ENCODE measurements at regions not wholly inside any gene's neighbourhood (a gene's known extent, or its start where the extent isn't known, plus 50 kb on each side); places are given as distances from the start of the nearest gene placed in this dataset.

DNA sequence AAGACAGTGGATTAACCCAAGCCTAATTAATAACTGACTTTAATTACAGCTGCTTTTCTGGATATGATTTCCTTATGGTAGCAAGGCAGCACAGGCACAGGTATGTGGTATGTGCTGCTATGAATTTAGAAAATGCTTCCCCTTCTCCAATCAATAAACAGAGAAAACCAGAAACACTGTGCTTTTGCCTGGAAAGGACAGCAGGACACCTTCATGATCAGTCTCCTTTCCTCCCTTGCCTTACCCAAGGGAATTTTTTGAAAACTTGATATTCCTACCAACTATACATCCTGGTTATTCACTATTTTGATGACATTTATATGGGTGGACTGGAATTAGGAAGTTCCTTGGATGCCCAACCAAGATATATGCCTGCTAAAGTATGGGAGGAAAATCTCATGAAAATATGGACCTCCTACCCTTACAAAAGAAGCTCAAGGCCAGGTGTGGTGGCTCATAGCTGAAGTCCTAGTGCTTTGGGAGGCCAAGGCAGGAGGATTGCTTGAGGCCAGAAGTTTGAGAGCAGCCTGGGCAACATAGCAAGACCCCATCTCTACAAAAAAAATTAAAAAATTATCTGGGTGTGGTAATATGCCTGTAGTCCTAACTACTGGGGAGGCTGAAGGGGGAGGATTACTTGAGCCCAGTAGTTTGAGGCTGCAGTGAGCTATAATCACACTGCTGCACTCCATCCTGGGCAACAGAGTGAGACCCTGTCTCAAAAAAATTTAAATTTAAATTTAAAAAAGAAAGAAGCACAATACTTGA, 106.3 kb upstream of the WAC start:
- Histone ChIP-seq H3K4me3 (no peak overlapping the region), H3K4me2 (no peak overlapping the region), H4K20me1 (ENCODE audit: insufficient read depth, poor library complexity, severe bottlenecking) (no peaks in the 10 kb centered on the region)

DNA sequence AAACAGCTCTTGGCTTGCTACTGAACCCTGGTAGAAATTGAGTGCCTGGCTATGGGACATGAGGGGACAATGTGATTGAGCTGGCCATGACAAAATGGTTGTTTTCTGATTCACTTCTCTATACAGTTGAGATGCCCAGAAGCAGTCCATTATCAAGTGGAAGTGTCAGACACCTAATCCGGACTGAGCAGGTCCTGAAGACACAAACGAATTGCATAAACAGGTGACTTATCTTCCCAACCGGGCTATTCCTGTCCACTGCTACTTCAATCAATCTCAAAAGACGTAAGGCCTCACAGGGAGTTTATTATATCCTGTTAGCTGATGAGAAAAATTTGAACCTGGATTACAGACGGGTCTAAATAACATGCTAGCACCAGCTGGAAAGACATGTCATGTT, 105.5 kb upstream of the WAC start:
- TF ChIP-seq, protein P1, sequence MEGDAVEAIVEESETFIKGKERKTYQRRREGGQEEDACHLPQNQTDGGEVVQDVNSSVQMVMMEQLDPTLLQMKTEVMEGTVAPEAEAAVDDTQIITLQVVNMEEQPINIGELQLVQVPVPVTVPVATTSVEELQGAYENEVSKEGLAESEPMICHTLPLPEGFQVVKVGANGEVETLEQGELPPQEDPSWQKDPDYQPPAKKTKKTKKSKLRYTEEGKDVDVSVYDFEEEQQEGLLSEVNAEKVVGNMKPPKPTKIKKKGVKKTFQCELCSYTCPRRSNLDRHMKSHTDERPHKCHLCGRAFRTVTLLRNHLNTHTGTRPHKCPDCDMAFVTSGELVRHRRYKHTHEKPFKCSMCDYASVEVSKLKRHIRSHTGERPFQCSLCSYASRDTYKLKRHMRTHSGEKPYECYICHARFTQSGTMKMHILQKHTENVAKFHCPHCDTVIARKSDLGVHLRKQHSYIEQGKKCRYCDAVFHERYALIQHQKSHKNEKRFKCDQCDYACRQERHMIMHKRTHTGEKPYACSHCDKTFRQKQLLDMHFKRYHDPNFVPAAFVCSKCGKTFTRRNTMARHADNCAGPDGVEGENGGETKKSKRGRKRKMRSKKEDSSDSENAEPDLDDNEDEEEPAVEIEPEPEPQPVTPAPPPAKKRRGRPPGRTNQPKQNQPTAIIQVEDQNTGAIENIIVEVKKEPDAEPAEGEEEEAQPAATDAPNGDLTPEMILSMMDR (IDR thresholded peaks at IDR 0.05; ENCODE audit: poor library complexity), result no peak
- TF ChIP-seq EZH2phosphoT487 (IDR thresholded peaks at IDR 0.05; ENCODE audit: low read depth, severe bottlenecking, unreplicated experiment) (no peak), EZH2 (IDR thresholded peaks at IDR 0.05; ENCODE audit: borderline replicate concordance) (no peak)

More for the DNA sequence above, 106.3 kb upstream of the WAC start:
- no peaks in the 10 kb centered on the region for H3K4me1 ChIP-seq (ENCODE audit: insufficient read depth)
- H3K27me3 ChIP-seq, result no peaks in the 10 kb centered on the region
- H3K36me3 ChIP-seq (replicated peaks; ENCODE audit: insufficient read depth, low read depth), result no peaks in the 10 kb centered on the region
- no peaks in the 10 kb centered on the region for H3K9me2 ChIP-seq (replicated peaks; ENCODE audit: insufficient read depth)
- TF ChIP-seq, protein P1 (IDR thresholded peaks at IDR 0.05; ENCODE audit: poor library complexity), result no peak
- TF ChIP-seq EZH2phosphoT487 (IDR thresholded peaks at IDR 0.05; ENCODE audit: low read depth, severe bottlenecking, unreplicated experiment), result no peak
- no peak for TF ChIP-seq EZH2 (IDR thresholded peaks at IDR 0.05; ENCODE audit: borderline replicate concordance)
- H3K27ac ChIP-seq, result no peak overlapping the region
- no peaks in the 10 kb centered on the region for H3K79me2 ChIP-seq
- no peak overlapping the region for H2AFZ ChIP-seq
- H3K9me3 ChIP-seq (ENCODE audit: low read depth), result no peaks in the 10 kb centered on the region
- DNase-seq (ENCODE audit: low spot score), result no peak

DNA sequence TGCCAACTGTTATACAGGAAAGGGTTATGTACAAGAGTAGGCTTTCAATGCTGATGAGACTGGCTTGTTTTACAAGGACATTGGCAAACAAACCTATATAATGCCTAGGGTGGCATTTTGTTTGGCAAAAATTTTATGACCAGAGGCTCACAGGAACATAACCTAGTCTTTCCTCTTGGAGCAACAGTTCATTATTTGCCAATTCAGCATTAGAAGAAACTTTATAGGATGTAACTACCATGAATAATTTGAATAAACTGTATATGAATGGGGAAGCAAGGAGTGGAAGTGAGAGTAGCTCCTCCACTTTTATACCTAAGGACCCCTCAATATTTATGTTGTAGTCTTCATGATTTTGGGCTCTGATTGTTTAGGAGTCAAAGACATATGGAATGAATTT, 103.9 kb upstream of the WAC start:
- H3K4me3 ChIP-seq, result no peak overlapping the region
- no peak overlapping the region for H2AFZ ChIP-seq
- no peaks in the 10 kb centered on the region for H3K9me3 ChIP-seq (ENCODE audit: low read depth)
- no peaks in the 10 kb centered on the region for H3K27me3 ChIP-seq
- H3K4me2 ChIP-seq, result no peak overlapping the region
- TF ChIP-seq EZH2 (IDR thresholded peaks at IDR 0.05; ENCODE audit: borderline replicate concordance), result no peak
- TF ChIP-seq EZH2phosphoT487 (IDR thresholded peaks at IDR 0.05; ENCODE audit: low read depth, severe bottlenecking, unreplicated experiment), result no peak
- TF ChIP-seq, protein P1 (IDR thresholded peaks at IDR 0.05; ENCODE audit: poor library complexity), result no peak
- no peaks in the 10 kb centered on the region for H3K4me1 ChIP-seq (ENCODE audit: insufficient read depth)
- H3K27ac ChIP-seq, result no peak overlapping the region
- H3K9me2 ChIP-seq (replicated peaks; ENCODE audit: insufficient read depth), result no peaks in the 10 kb centered on the region
- no peaks in the 10 kb centered on the region for H3K79me2 ChIP-seq
- no peaks in the 10 kb centered on the region for H4K20me1 ChIP-seq (ENCODE audit: insufficient read depth, poor library complexity, severe bottlenecking)
- no peak for DNase-seq (ENCODE audit: low spot score)
- H3K36me3 ChIP-seq (replicated peaks; ENCODE audit: insufficient read depth, low read depth), result no peaks in the 10 kb centered on the region

More for the DNA sequence above, 105.5 kb upstream of the WAC start:
- Histone ChIP-seq H4K20me1 (ENCODE audit: insufficient read depth, poor library complexity, severe bottlenecking) (no peaks in the 10 kb centered on the region), H3K4me3 (no peak overlapping the region), H2AFZ (no peak overlapping the region), H3K9me2 (replicated peaks; ENCODE audit: insufficient read depth) (no peaks in the 10 kb centered on the region), H3K27ac (no peak overlapping the region), H3K9me3 (ENCODE audit: low read depth) (no peaks in the 10 kb centered on the region), H3K27me3 (no peaks in the 10 kb centered on the region), H3K79me2 (no peaks in the 10 kb centered on the region), H3K4me2 (no peak overlapping the region), H3K4me1 (ENCODE audit: insufficient read depth) (no peaks in the 10 kb centered on the region), H3K36me3 (replicated peaks; ENCODE audit: insufficient read depth, low read depth) (no peaks in the 10 kb centered on the region)
- no peak for DNase-seq (ENCODE audit: low spot score)
- WGBS (ENCODE audit: low lambda C conversion rate, missing lambda C conversion rate), result 76% methylated on average over 5 of the region's 5 CpGs

Data from hepatocyte (in vitro differentiated cells).